NCI-H2029 treated with DMSO at 0.1 percent for 48 hours (cell line): ENCODE measurements at regions not wholly inside any gene's neighbourhood (a gene's known extent, or its start where the extent isn't known, plus 50 kb on each side); places are given as distances from the start of the nearest gene placed in this dataset.

ENCODE experiments used
- DNase-seq: peaks from one replicate; lab custom pipeline; 2025; lab: John Stamatoyannopoulos, UW

DNA sequence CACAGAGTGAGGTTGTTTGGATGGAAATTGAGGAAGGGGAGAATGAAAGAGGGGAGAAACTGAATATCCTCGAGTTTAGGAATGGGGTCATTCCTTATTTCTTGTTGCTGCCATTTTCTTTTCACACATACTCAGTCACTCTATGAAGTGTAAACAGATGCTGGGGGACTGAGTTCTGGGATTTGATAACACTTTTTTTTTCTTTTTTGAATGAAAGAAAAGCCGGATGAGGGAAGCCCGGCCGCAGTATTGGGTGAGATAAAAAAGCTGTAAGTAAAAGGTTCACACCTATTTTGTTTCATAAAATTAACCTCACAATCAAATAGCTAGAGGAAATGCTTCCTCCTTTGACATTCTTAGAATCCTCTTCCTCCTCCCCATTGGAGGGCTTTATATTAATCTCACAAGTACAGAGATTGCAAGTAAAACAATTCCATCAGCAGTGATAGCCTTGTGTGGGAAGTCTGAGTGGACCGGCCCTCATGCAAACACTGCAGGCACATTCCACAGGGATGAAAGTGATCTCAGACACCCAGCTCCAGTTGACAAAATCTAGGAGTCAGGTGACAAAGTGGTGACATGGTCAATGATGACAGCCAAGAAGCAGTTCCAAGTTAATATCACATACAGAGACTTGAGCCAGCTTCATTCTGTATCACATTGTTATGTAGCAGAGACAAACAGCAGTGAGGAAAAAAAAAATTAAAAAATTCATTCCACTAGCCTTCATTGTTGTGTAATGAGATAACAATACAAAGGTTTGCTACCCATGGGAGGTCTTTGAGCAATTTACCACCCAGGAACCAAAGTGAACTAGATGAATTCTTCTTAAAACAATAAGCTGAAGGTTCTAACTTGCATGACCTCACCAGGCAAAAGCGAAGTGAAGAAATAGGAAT lies 391.1 kb upstream of the HSF2 start:
- no peak for DNase-seq

GRCh38 chr6:122009000-122009350 lies 390.5 kb upstream of the HSF2 start:
- DNase-seq: no peak

GRCh38 chr6:122012578-122012977 lies 386.9 kb upstream of the HSF2 start:
- DNase-seq: no peak

DNA sequence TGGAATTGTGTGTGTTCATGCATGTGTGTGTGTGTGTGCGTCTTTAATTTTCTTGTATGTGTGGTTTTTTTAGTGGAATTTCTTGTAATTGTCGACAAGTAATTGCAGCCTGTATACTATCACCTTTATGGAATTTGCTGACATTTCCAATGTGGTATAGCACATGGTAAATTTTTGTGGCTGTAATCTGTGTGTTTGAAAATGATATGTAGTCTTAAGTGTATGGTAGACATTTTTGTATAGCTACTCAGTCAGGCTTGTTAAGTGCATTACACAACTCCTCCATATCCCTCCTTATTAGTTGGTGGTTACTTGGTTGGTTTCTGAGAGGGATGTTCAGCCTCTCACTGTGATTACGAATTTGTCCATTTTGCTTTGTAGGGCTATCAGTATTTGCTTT lies 384.5 kb upstream of the HSF2 start:
- no peak for DNase-seq

- no peak for DNase-seq
Measured at GRCh38 chr6:122020588-122021264, 378.7 kb upstream of the HSF2 start.

DNA sequence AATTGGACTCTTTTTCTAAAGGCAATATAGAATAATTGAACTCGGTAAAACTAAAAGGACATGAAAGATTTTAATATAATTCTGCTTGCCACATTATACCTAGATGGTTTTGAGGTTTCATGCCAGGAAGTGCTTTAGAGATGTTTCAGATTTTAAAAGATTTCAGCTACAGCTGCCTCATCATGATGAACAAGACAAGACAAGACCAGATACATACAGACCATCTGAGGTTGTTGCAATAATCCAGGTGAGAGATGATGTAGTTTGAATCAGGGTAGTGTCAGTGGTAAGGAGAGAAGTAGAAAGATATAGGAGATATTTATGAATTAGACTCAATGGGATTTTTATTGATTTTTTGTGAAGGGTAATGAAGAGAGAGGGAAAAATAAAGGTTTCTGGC lies 374.3 kb upstream of the HSF2 start:
- DNase-seq: no peak

- no peak for DNase-seq
Measured at GRCh38 chr6:122026582-122027369, 372.7 kb upstream of the HSF2 start.

GRCh38 chr6:122028933-122029522 lies 370.4 kb upstream of the HSF2 start:
- no peak for DNase-seq

DNA sequence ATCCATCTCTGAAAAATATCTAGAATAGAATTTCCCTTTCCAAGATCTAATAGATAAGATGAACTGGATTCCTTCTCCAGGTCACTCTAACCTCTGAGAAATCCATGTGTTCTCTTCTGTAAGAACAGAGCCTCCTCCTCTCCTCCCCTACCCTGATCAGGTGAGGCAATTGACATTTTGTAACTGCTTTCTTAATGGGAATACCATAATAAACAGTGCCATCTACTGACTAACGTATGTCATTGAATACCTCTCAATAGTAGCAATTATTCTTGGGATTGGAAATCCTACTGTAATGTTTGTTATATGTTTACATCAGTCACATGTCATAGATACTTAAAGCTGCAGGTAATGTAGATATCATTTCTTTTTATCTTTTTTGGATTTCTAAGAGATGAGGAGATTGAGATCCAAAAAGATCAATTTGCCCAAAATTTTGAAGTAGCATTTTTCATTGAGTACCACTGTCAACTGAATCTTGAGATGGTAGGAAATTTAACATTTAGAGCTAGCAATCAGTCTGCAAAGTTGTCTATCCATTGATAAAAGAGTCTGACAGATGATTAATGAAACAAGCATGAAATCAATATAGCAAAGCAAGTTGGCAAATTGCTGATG lies 365.8 kb upstream of the HSF2 start:
- peak; percentile 30 for DNase-seq

DNA sequence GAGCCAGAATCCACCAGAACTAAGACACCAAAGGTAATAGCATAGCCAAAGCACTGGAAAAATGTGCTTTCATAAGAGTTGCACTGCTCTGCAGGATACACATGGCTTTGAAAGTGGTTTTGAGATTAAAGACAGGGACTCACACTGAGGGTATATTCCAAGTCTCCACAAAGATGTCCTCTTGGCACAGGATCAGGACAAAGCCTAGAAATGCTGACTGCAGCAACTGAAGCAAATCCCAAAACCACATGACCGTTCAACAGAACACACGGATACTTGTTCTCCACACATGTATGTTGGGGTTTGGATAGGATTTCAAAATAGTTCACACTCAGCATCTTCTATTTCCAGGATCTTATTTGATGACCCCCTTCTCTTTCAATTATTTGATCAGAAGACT lies 364.3 kb upstream of the HSF2 start:
- DNase-seq: no peak

DNA sequence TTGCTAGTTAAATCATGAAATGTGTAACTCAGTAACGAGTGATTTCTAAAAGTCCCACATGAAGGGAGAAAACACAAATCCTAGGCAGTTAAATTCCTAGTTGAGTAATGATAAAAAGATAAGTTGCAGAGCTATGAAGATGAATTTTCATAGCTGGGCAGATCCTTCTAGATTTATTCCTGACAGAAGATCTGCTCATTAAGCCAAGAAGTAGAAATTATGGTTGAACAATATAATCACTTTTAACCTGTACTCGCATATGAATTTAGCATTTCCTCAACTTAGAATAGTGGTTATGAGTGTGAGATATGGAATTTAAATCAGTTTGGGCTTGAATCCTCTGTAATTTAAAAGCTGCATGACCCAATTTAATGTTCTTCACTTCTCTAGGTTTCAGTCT lies 359.2 kb upstream of the HSF2 start:
- DNase-seq: no peak

- no peak for DNase-seq
Measured at GRCh38 chr6:122042380-122042779, 357.1 kb upstream of the HSF2 start.

GRCh38 chr6:122042960-122043735 lies 356.3 kb upstream of the HSF2 start:
- no peak for DNase-seq

DNA sequence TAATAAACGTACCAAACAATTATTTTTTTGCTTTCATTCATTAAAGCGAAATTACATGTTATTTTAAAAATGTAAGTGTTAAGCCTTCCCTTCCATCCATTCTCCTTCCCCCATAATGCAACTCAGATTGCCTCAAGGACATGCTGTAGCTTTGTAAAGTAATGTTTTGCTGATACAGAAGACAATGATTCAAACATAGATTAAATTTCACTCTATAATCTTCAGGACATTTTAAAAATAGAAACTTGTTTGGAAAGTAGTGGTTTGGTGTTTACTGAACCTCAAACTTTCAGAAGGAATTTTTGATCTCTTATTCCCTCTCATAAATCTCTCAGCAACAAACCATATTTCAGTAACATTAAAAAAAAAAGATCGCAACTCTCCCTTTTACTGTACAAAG lies 350.9 kb upstream of the HSF2 start:
- no peak for DNase-seq

DNA sequence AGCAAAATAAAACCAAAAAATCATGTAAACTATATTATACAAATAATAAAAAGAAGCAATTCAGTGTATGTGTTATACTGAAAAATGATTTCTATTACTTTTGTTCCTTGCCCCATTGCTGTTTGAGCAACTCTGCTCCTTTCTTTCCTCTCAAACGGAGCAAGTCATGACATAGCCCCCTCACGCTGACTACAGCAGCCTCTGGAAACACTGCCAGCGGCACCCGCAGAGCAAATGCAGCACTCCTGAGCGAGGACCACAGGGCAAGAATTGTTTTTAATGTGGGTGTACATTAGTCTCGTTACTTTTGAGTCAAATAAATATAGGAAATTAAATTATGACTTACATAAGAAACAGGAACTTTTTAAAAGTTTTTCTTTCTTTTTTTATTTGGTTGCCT lies 350.1 kb upstream of the HSF2 start:
- DNase-seq: no peak

DNA sequence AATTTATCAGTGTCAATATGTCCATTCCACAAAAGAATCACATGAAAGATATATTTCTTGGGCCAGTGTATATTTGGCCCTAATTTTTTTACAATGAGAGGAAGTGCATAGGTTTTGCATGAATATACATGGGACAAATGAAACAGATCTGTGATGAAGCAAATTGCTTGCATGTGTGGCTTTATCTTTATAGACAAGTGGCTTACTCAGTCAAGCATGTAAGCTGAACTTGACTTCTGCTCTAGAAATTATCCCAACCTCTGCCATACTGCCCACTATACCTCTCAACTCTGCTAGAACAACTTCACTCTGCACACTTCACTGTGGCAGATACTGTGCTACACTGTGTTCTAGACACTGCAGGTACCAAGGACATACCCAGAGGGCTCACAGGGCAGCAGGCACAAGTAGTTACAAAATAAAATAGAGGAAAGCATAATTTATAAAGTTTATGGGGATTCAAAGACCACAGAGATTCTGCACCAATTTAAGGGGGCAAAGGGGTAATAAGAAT lies 349.2 kb upstream of the HSF2 start:
- no peak for DNase-seq

DNA sequence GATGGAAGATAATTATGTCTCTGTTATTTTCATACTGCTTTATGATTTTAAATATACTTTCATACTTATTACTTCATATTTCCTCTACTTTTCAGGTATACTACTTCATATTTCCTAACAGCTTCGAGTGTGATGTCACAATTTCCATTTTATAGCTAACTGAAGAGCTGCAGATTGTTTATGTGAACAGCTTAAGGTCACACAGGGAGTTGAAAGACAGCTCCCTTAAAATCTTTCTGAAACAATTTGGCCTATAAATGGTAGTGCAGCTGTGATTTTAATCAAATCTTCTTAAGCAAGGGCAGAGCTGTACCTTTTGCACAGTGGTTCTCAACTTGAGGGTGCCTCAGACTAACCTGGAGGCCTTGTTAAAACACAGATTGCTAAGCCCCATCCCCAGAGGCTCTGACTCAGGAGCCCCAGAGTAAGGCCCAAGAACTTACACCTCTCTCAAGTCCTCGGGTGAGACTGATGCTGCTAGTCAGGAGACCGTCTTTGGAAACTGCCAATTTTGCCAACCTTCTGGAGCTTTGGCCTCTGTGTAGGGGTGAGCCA lies 347.0 kb upstream of the HSF2 start:
- no peak for DNase-seq

GRCh38 chr6:122059918-122060317 lies 339.5 kb upstream of the HSF2 start:
- no peak for DNase-seq

DNA sequence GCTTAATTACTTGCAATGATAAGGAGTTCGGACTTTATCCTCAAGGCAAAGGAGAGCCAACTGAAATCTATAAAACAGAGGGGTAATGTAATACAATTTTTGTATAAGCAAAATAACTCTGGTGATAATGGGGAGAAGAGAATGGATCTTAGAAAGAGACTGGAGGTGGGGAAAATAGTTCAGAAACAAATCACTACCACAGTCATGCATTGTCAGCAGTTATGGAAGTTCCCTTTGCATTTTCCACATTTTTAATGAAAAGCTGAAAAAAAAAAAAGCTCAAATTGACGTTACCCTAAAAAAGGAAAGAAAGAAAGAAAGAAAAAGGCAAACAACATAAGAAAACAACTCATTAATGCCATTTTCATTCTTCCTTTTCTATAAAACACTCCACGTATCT lies 337.6 kb upstream of the HSF2 start:
- no peak for DNase-seq

GRCh38 chr6:122063076-122063475 lies 336.4 kb upstream of the HSF2 start:
- no peak for DNase-seq

GRCh38 chr6:122063761-122064160 lies 335.7 kb upstream of the HSF2 start:
- no peak for DNase-seq
